Ureter (tissue), 1 donor: ENCODE measurements at regions not wholly inside any gene's neighbourhood (a gene's known extent, or its start where the extent isn't known, plus 50 kb on each side); places are given as distances from the start of the nearest gene placed in this dataset.

Experiments
- DNase-seq: peaks from one replicate; pipeline ENCODE4 v3.0.0-alpha.2; 2020; ENCODE audit warnings: low spot score
- donor health status: DM: yes; HTN: yes; CAD: no.

GRCh38 chr17:77872199-77872598 is 86.3 kb upstream of the TNRC6C start:
- no peak for DNase-seq

- DNase-seq = no peak
These were observed 85.6 kb upstream of the TNRC6C start for GRCh38 chr17:77872714-77873499.

GRCh38 chr17:77873500-77874302 is 84.8 kb upstream of the TNRC6C start:
- DNase-seq = no peak

- DNase-seq = no peak
These were observed 84.0 kb upstream of the TNRC6C start for GRCh38 chr17:77874303-77875050.

GRCh38 chr17:77875051-77875780 is 83.3 kb upstream of the TNRC6C start:
- DNase-seq = no peak

GRCh38 chr17:77875881-77876509 is 82.5 kb upstream of the TNRC6C start:
- DNase-seq = no peak

GRCh38 chr17:77877036-77877435 is 81.5 kb upstream of the TNRC6C start:
- no peak for DNase-seq

- no peak for DNase-seq
These were observed 80.7 kb upstream of the TNRC6C start for GRCh38 chr17:77877646-77878355.

GRCh38 chr17:77879226-77879895 is 79.1 kb upstream of the TNRC6C start:
- no peak for DNase-seq

GRCh38 chr17:77879896-77880280 is 78.6 kb upstream of the TNRC6C start:
- DNase-seq = no peak

- DNase-seq = no peak
These were observed 77.6 kb upstream of the TNRC6C start for GRCh38 chr17:77880711-77881450.

- peak; percentile 80 for DNase-seq
These were observed 77.0 kb upstream of the TNRC6C start for GRCh38 chr17:77881545-77881944.

GRCh38 chr17:77882040-77882439 is 76.5 kb upstream of the TNRC6C start:
- DNase-seq = no peak

- no peak for DNase-seq
These were observed 75.9 kb upstream of the TNRC6C start for GRCh38 chr17:77882481-77883212.

- DNase-seq = no peak
These were observed 75.3 kb upstream of the TNRC6C start for GRCh38 chr17:77883213-77883650.

GRCh38 chr17:77884019-77884418 is 74.5 kb upstream of the TNRC6C start:
- no peak for DNase-seq

GRCh38 chr17:77884967-77885641 is 73.4 kb upstream of the TNRC6C start:
- DNase-seq = no peak
